GM12878 (cell line): ENCODE measurements at regions not wholly inside any gene's neighbourhood (a gene's known extent, or its start where the extent isn't known, plus 50 kb on each side); places are given as distances from the start of the nearest gene placed in this dataset.

Source experiments
- ATAC-seq: fragments of 200-7000 bp; cut with Tn5 transposase; 3 replicates; pipeline ENCODE4 v1.9.1; 2020; ENCODE audit warnings: mild to moderate bottlenecking, moderate library complexity
- BruUV-seq: library from RNA; stranded (reverse); fragments of 400-500 nt; replicated peaks from 2 replicates; lab custom pipeline; 2021; lab: Mats Ljungman, UMichigan
- CTCF ChIA-PET: fragments of 300-600 bp; sonication (Branson Sonifier 250); formaldehyde crosslinking; extraction: SDS; loops from one replicate; lab custom pipeline; 2021; ENCODE audit warnings: inconsistent platforms; lab: Yijun Ruan, JAX
- POLR2A ChIA-PET: fragments of 350-600 bp; formaldehyde crosslinking; extraction: SDS; loops from one replicate; lab custom pipeline; 2021; ENCODE audit warnings: inconsistent platforms; lab: Charles Lee
- RAD21 ChIA-PET: fragments of 300-600 bp; sonication (Branson Sonifier 250); formaldehyde crosslinking; loops from one replicate; lab custom pipeline; 2023; ENCODE audit warnings: antibody characterized with exemption; ENCODE audit not compliant: unreplicated experiment; lab: Charles Lee
- SMC1A ChIA-PET: fragments of 300-600 bp; sonication (Branson Sonifier 250); formaldehyde crosslinking; loops from one replicate; lab custom pipeline; 2023; ENCODE audit not compliant: unreplicated experiment, uncharacterized antibody; lab: Charles Lee
- DNase-seq: peaks from one replicate; pipeline ENCODE4 v3.0.0-alpha.2; 2011; ENCODE audit warnings: low read depth, low spot score
- FAIRE-seq: peaks from 3 replicates; lab custom pipeline; 2011; peaks lifted over from hg19 to GRCh38; lab: Jason Lieb, UNC
- H2AFZ ChIP-seq: 2 replicates; pipeline ENCODE4 v1.6.0; 2011; ENCODE audit warnings: low read depth, low read length, control low read depth; ENCODE audit not compliant: control insufficient read depth
- H3K27ac ChIP-seq: 2 replicates; pipeline ENCODE4 v1.5.1; 2011; ENCODE audit warnings: control low read depth; ENCODE audit not compliant: control insufficient read depth, insufficient read depth
- H3K27me3 ChIP-seq, 2 experiments: replicated peaks in 1 of 2; 2 replicates each; pipeline versions ENCODE4 v1.6.0 to v1.6.1; 2011; ENCODE audit warnings: low read length in 1 of 2; ENCODE audit not compliant: control insufficient read depth in 2 of 2, insufficient read depth in 2 of 2
- H3K36me3 ChIP-seq, 2 experiments: 2 replicates each; pipeline ENCODE4 v1.5.1; 2011; ENCODE audit warnings: low read length in 1 of 2; ENCODE audit not compliant: control insufficient read depth in 2 of 2, insufficient read depth in 2 of 2
- H3K4me1 ChIP-seq: 2 replicates; pipeline ENCODE4 v1.6.1; 2011; ENCODE audit warnings: mild to moderate bottlenecking, low read length, moderate library complexity, mixed read lengths; ENCODE audit not compliant: control insufficient read depth, insufficient read depth
- H3K4me2 ChIP-seq: 2 replicates; pipeline ENCODE4 v1.6.0; 2011; ENCODE audit warnings: control low read depth; ENCODE audit not compliant: control insufficient read depth, insufficient read depth
- H3K4me3 ChIP-seq: fragments of 200-600 bp; sonication (generic); 2 replicates; pipeline ENCODE4 v1.5.1; 2016
- H3K79me2 ChIP-seq: 2 replicates; pipeline ENCODE4 v1.6.0; 2011; ENCODE audit warnings: low read length; ENCODE audit not compliant: control insufficient read depth, insufficient read depth
- H3K9ac ChIP-seq: 2 replicates; pipeline ENCODE4 v1.8.0; 2011; ENCODE audit warnings: low read length, control low read depth, mixed read lengths; ENCODE audit not compliant: control insufficient read depth, insufficient read depth
- H3K9me3 ChIP-seq: replicated peaks from 3 replicates; pipeline ENCODE4 v1.5.1; 2011; ENCODE audit warnings: mild to moderate bottlenecking, low read length; ENCODE audit not compliant: control insufficient read depth, insufficient read depth
- H4K20me1 ChIP-seq: 2 replicates; pipeline ENCODE4 v1.6.0; 2011; ENCODE audit not compliant: control insufficient read depth, insufficient read depth
- HDAC2 ChIP-seq: fragments of 200-600 bp; sonication (generic); IDR thresholded peaks from 2 replicates; pipeline ENCODE4 v1.6.1; 2017
- JUNB ChIP-seq: IDR thresholded peaks from 2 replicates; pipeline ENCODE4 v1.6.1; 2016; ENCODE audit warnings: antibody characterized with exemption, mild to moderate bottlenecking
- LARP7 ChIP-seq: fragments of 450-650 bp; IDR thresholded peaks from 2 replicates; pipeline ENCODE4 v1.6.1; 2017; ENCODE audit warnings: mild to moderate bottlenecking
- MAX ChIP-seq: IDR thresholded peaks from 2 replicates; pipeline ENCODE4 v1.6.1; 2012; ENCODE audit warnings: low read depth, low read length, improper control_type of control experiment
- MLLT1 ChIP-seq: fragments of 450-650 bp; IDR thresholded peaks from 2 replicates; pipeline ENCODE4 v1.6.1; 2016; ENCODE audit warnings: mild to moderate bottlenecking
- NKRF ChIP-seq: fragments of 450-650 bp; conservative IDR thresholded peaks from 2 replicates; pipeline ENCODE4 v1.6.1; 2017; ENCODE audit warnings: mild to moderate bottlenecking, moderate library complexity
- POLR2AphosphoS5 ChIP-seq: IDR thresholded peaks from 2 replicates; pipeline ENCODE4 v1.6.1; 2011; ENCODE audit warnings: mild to moderate bottlenecking, low read length, inconsistent platforms
- RUNX3 ChIP-seq: IDR thresholded peaks from 2 replicates; pipeline ENCODE4 v1.6.1; 2012; ENCODE audit warnings: low read length, inconsistent platforms
- SMAD5 ChIP-seq: IDR thresholded peaks from 2 replicates; pipeline ENCODE4 v1.6.1; 2016; ENCODE audit warnings: antibody characterized with exemption, low read depth
- SUZ12 ChIP-seq: fragments of 200-600 bp; sonication (generic); IDR thresholded peaks from one replicate; pipeline ENCODE4 v1.6.1; 2018; ENCODE audit warnings: antibody characterized with exemption, mild to moderate bottlenecking; ENCODE audit not compliant: unreplicated experiment
- WGBS: methylation state at CpG from one replicate; pipeline ENCODE4 v1.1.6; 2016; ENCODE audit warnings: low lambda C conversion rate; ENCODE audit not compliant: insufficient replicate concordance, insufficient coverage; ENCODE audit errors: missing lambda C conversion rate; 5-methylcytosine and 5-hydroxymethylcytosine counted together
- in situ Hi-C: fragments of 300-500 bp; cut with MboI; formaldehyde crosslinking; loops from 9 replicates; pipeline ENCODE4 v1.14.3; 2018; ENCODE audit warnings: mixed read lengths
- intact Hi-C: fragments of 100-400 bp; cut with micrococcal nuclease; formaldehyde crosslinking; loops from one replicate; pipeline ENCODE4 v1.14.2; 2022; ENCODE audit not compliant: unreplicated experiment

GRCh38 chr10:1989090-1989489 lies 251.8 kb upstream of the ADARB2 start (continued):
- TF ChIP-seq LARP7: no peak

GRCh38 chr10:1981976-1982375 lies 244.7 kb upstream of the ADARB2 start:
- H3K9ac ChIP-seq: no peak overlapping the region
- H3K27me3 ChIP-seq: no peaks in the 10 kb centered on the region
- no peaks in the 10 kb centered on the region for H3K79me2 ChIP-seq
- no peak overlapping the region for H2AFZ ChIP-seq
- CTCF ChIA-PET: interaction anchor here (0.6 to 1.6 kb wide), 2 partner anchors 21 to 102 kb away, joined by 3 to 4 read pairs; no protein-coding TSS in a partner anchor
- TF ChIP-seq HDAC2 (no peak), RUNX3 (no peak), JUNB (no peak), SUZ12 (no peak), MLLT1 (no peak), NKRF (no peak), MAX (no peak), SMAD5 (no peak), POLR2AphosphoS5 (no peak)
- H3K27ac ChIP-seq: no peak overlapping the region
- RAD21 ChIA-PET: no interaction called here
- no peak overlapping the region for H3K4me3 ChIP-seq
- FAIRE-seq (no peak), ATAC-seq (no peak), DNase-seq (no peak)
- peaks cover 3% of the 10 kb centered on the region; the same call in 2 of the 3 replicates for H3K9me3 ChIP-seq
- no peaks in the 10 kb centered on the region for H3K4me1 ChIP-seq
- H3K36me3 ChIP-seq: no peaks in the 10 kb centered on the region
- POLR2A ChIA-PET: interaction anchor here (0.6 kb wide), 1 partner anchor 720 kb away, joined by 4 read pairs; no protein-coding TSS in a partner anchor
- in situ Hi-C loops (no loop called here), intact Hi-C loops (no loop called here)
- BruUV-seq: no TSS peak
- no peaks in the 10 kb centered on the region for H4K20me1 ChIP-seq
- H3K4me2 ChIP-seq: no peak overlapping the region
- SMC1A ChIA-PET: no interaction called here
- 0% methylated on average over 3 of the region's 3 CpGs for WGBS
